ENCODE measurements at regions not wholly inside any gene's neighbourhood (a gene's known extent, or its start where the extent isn't known, plus 50 kb on each side); places are given as distances from the start of the nearest gene placed in this dataset.

- no peak overlapping the region for H3K4me3 ChIP-seq (ENCODE audit: low read depth, low read length)
These were observed 109.6 kb downstream of the WDR11 start for GRCh38 chr10:120960725-120961124.

GRCh38 chr10:120961795-120962755, 110.9 kb downstream of the WDR11 start:
- H3K4me3 ChIP-seq (ENCODE audit: low read depth, low read length): no peak overlapping the region

DNA sequence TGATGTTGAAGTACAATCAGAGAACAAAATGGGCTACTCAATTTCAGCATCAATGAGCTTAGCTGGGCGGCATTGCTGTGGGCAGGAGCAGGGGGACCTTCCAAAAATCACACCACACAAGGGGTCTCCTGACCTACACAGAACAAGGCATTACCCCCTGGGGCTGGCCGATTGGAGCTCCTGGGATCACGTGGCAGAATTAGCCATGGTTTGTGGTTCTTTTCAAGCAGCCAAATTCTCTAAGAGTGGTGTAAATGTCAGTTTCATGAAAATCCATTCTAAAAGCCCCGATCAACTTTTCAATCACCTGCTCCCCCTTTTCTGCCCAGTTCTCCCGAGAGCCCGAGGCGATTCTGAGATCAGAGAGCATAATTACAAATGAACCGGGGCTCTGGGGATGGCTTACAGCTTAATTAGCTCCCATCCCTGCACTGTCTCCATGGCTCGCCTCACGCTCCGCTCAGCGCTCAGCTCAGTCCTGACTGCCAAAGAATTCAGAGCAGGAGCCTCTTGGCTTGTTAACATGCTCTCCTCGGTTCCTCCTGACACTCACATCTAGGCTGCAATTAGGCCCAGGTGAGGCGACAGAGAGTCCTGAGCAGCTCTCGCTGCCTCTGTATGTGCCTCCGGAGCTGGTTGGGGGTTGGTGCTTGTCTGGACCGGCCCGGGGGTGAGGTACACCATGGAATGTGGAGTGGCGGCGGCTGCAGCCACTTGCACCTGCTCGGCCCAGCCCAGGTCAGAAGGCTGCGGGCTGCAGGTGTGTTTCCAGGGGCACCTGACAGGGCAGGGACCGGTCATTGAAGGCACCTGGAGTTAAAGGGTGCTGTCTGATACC, 111.8 kb downstream of the WDR11 start:
- H3K4me3 ChIP-seq (ENCODE audit: low read depth, low read length): no peak overlapping the region

DNA sequence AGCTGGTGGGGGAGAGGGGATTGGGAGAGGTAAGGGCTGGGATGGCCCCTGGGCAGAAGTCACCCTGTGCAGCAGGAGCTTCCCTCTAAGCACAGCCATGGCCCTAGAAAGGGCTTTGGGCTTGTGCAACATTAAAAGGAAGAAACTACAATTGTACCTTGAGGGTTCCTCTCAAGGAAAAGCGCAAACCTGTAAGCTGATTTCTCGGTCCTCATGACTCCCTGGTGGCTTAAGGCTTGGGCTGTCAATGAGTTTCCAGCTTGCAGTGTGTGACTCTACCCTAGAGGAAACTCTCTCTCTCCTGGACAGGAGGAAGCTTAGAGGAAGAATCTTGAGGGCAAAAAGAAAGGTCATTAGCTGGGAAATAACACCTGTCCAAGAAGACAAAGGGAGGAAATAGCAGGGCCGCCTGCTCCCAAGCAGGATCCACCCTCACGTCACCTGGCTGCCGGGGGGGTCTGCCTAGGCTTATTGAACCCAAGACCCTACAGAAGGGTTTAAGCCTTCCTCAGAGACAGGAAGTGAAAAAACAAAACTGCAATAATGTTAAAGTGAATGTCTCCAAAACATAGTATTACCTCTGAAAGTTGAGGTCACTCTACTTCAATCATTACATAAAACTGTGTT, 112.5 kb downstream of the WDR11 start:
- no peak overlapping the region for H3K4me3 ChIP-seq (ENCODE audit: low read depth, low read length)

- no peak overlapping the region for H3K4me3 ChIP-seq (ENCODE audit: low read depth, low read length)
These were observed 115.5 kb downstream of the WDR11 start for GRCh38 chr10:120966657-120967045.

GRCh38 chr10:120969219-120969645, 118.1 kb downstream of the WDR11 start:
- no peak overlapping the region for H3K4me3 ChIP-seq (ENCODE audit: low read depth, low read length)

DNA sequence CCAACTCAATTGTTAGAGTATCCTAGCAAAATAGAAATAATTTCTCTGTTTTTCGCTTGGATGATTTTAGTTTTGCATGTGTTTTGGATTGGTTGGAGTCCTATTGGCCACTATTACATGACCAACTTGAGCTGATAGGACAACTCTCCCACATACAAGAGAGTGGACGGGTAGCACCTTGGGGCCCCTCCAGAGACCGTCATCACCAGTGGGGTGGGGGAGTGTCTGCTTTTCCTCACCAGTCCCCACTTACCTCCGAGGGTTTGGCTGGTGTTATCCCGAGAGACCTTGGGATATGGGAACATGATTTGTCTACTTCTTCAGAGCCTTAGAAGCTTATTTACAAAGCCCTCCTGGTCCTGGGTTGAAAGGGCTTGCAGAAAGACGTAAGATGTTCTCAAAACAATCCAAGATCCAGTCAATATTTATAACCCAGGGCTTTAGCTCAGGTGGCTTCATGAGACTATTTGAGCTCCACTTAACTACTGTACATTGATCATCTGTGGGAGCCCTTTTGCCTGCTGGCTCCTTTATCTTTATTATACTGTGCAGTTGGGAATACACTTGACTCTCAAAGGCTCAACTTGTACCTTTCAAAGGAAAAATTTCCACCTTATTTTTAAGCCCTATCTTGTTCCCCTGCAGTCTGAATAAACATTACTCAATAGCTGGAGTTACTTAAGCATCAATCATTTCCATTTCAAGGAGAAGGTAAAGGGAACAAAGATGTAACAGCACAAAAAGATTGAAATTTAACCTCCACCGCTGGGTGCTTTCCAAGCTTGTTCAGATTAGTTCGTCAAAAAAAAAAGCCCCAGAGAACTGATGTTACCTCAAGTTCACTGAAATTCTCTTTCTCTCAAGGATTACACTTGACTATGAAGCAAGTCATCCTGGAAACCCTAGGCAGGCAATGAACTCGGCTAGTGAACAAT, 119.7 kb downstream of the WDR11 start:
- H3K4me3 ChIP-seq (ENCODE audit: low read depth, low read length): no peak overlapping the region

DNA sequence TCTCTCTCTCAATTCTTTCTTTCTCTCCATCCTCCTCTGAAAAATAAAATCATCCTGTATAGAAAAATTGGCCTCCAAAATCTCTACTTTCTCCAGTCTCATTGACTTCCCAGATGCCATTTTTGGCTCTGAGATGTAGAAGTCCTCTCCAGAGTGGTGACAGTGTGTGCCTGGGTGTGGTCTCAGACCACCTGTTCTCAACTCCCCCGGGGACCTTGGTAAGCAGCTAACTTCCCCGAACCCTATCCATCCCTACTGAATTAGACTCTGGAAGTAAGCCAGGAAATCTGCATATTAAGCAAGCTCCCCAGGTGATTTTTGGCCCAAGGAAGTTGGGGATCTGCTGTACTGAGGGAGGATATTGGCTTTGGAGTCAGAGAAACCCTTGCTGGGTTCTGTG, 120.5 kb downstream of the WDR11 start:
- H3K4me3 ChIP-seq (ENCODE audit: low read depth, low read length): no peak overlapping the region

DNA sequence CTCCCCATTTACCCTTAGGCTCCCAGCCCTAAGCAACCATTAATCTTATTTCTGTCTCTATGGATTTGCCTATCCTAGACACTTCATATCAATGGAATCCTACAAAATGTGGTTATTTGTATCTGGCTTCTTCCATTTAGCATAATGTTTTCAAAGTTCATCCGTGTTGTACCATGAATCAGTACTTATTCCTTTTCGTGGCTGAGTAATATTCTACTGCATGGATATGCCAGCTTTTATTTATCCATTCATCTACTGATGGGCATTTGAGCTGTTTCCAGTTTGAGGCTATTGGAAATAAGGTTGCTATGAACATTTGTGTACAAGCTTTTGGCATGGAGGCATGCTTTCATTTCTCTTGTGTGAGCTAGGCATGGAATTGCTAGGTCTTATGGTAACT, 121.1 kb downstream of the WDR11 start:
- no peak overlapping the region for H3K4me3 ChIP-seq (ENCODE audit: low read depth, low read length)

- H3K4me3 ChIP-seq (ENCODE audit: low read depth, low read length): no peak overlapping the region
These were observed 124.1 kb downstream of the WDR11 start for GRCh38 chr10:120975072-120975867.

GRCh38 chr10:120975868-120976225, 124.7 kb downstream of the WDR11 start:
- no peak overlapping the region for H3K4me3 ChIP-seq (ENCODE audit: low read depth, low read length)

DNA sequence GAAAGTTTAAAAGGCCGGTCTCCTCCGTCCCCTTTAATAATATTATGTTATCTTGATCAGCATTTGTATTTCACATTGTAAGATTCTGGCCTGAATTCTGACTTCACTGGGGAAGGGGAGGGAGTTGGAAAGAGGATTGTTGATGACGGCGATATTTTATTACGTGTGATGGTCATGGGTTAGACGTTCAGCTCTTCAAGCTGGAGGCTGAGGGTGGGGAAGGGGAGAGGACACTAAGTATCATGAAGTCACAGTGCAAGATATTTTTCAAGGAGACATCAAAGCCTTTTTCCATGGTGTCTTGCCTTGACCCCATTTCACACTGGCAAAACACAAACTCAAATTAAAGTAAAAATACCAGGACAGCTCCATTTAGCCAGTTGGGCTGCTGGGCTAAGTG, 126.7 kb downstream of the WDR11 start:
- no peak overlapping the region for H3K4me3 ChIP-seq (ENCODE audit: low read depth, low read length)

- H3K4me3 ChIP-seq (ENCODE audit: low read depth, low read length): peak overlapping the region; percentile 10
These were observed 127.6 kb downstream of the WDR11 start for GRCh38 chr10:120978589-120979252.

- peak overlapping the region; percentile 4 for H3K4me3 ChIP-seq (ENCODE audit: low read depth, low read length)
These were observed 128.5 kb downstream of the WDR11 start for GRCh38 chr10:120979435-120980278.

GRCh38 chr10:120980279-120981255, 129.4 kb downstream of the WDR11 start:
- peak overlapping the region; percentile 4 for H3K4me3 ChIP-seq (ENCODE audit: low read depth, low read length)

- no peak overlapping the region for H3K4me3 ChIP-seq (ENCODE audit: low read depth, low read length)
These were observed 130.6 kb downstream of the WDR11 start for GRCh38 chr10:120981601-120982391.

Measured in iPS-11a (cell line).